Fibroblast of villous mesenchyme (primary cell): ENCODE measurements at regions not wholly inside any gene's neighbourhood (a gene's known extent, or its start where the extent isn't known, plus 50 kb on each side); places are given as distances from the start of the nearest gene placed in this dataset.
"Not testable (repeated sequence)": the region's sequence is repeated elsewhere in the genome, so short reads cannot be mapped to it uniquely, and the experiment has no call there.

ENCODE experiments used
- DNase-seq: peaks from one replicate; pipeline ENCODE4 v3.0.0-alpha.2; 2010; ENCODE audit warnings: low read depth
- H3K4me3 ChIP-seq: 2 replicates; pipeline ENCODE4 v1.5.1; 2011; ENCODE audit warnings: low read depth, mild to moderate bottlenecking, low read length
- CTCF ChIP-seq: IDR thresholded peaks from 2 replicates; pipeline ENCODE4 v1.5.1; 2012; ENCODE audit warnings: low read depth, mild to moderate bottlenecking, low read length; ENCODE audit not compliant: insufficient read depth

GRCh38 chr2:71923887-71924533 is 223.7 kb downstream of the CYP26B1 start:
- DNase-seq = peak; percentile 74
- no peak overlapping the region for H3K4me3 ChIP-seq
- TF ChIP-seq CTCF = peak; percentile 80

GRCh38 chr2:71923143-71923525 is 224.5 kb downstream of the CYP26B1 start:
- H3K4me3 ChIP-seq = no peak overlapping the region
- DNase-seq = no peak

GRCh38 chr2:71922499-71923142 is 225.0 kb downstream of the CYP26B1 start:
- no peak overlapping the region for H3K4me3 ChIP-seq
- TF ChIP-seq CTCF = no peak
- no peak for DNase-seq

More at GRCh38 chr2:71923143-71923525, 224.5 kb downstream of the CYP26B1 start:
- no peak for TF ChIP-seq CTCF

GRCh38 chr2:71922091-71922490 is 225.6 kb downstream of the CYP26B1 start:
- DNase-seq = no peak
- H3K4me3 ChIP-seq = no peak overlapping the region
- TF ChIP-seq CTCF = no peak

- peak; percentile 23 for DNase-seq
- H3K4me3 ChIP-seq = not testable (repeated sequence)
These were observed 226.8 kb downstream of the CYP26B1 start for GRCh38 chr2:71920819-71921218.

GRCh38 chr2:71919708-71920107 is 228.0 kb downstream of the CYP26B1 start:
- H3K4me3 ChIP-seq = no peak overlapping the region
- no peak for TF ChIP-seq CTCF
- DNase-seq = peak; percentile 29

- no peak for DNase-seq
- TF ChIP-seq CTCF = no peak
- H3K4me3 ChIP-seq = no peak overlapping the region
These were observed 237.4 kb downstream of the CYP26B1 start for GRCh38 chr2:71910277-71910676.
